RWPE2 (cell line): ENCODE measurements at regions not wholly inside any gene's neighbourhood (a gene's known extent, or its start where the extent isn't known, plus 50 kb on each side); places are given as distances from the start of the nearest gene placed in this dataset.

Experiments
- ATAC-seq: fragments of 200-7000 bp; cut with Tn5 transposase; 3 replicates; pipeline ENCODE4 v1.9.1; 2021; ENCODE audit warnings: low read depth
- DNase-seq: peaks from one replicate; pipeline ENCODE4 v3.0.0-alpha.2; 2020; ENCODE audit warnings: low spot score
- H3K27ac ChIP-seq: fragments of 450-650 bp; 2 replicates; pipeline ENCODE4 v1.5.1; 2017; ENCODE audit warnings: mild to moderate bottlenecking; ENCODE audit not compliant: poor library complexity, severe bottlenecking
- H3K27me3 ChIP-seq: fragments of 250-450 bp; sonication (Bioruptor Pico); 2 replicates; pipeline ENCODE4 v1.5.1; 2021; ENCODE audit warnings: mild to moderate bottlenecking, moderate library complexity; ENCODE audit not compliant: insufficient read depth, poor library complexity, severe bottlenecking
- H3K36me3 ChIP-seq: fragments of 250-450 bp; sonication (Bioruptor Pico); 2 replicates; pipeline ENCODE4 v1.5.1; 2020; ENCODE audit warnings: low read depth, mild to moderate bottlenecking, moderate library complexity
- H3K4me1 ChIP-seq: fragments of 250-450 bp; sonication (Bioruptor Pico); 2 replicates; pipeline ENCODE4 v1.5.1; 2021; ENCODE audit warnings: mild to moderate bottlenecking, moderate library complexity; ENCODE audit not compliant: insufficient read depth, poor library complexity, severe bottlenecking
- H3K4me3 ChIP-seq: fragments of 250-450 bp; sonication (Bioruptor Pico); 2 replicates; pipeline ENCODE4 v1.5.1; 2021; ENCODE audit warnings: mild to moderate bottlenecking, moderate library complexity; ENCODE audit not compliant: severe bottlenecking
- H3K9me3 ChIP-seq: fragments of 250-450 bp; sonication (Bioruptor Pico); 2 replicates; pipeline ENCODE4 v1.5.1; 2021; ENCODE audit warnings: mild to moderate bottlenecking, moderate library complexity; ENCODE audit not compliant: severe bottlenecking
- TF ChIP-seq, protein P1 (sequence below): fragments of 450-650 bp; IDR thresholded peaks from one replicate; pipeline ENCODE4 v1.5.1; 2017; ENCODE audit warnings: mild to moderate bottlenecking, moderate library complexity; ENCODE audit not compliant: poor library complexity, severe bottlenecking

- Histone ChIP-seq H3K36me3 (no peaks in the 10 kb centered on the region), H3K9me3 (no peaks in the 10 kb centered on the region), H3K4me1 (no peaks in the 10 kb centered on the region), H3K27me3 (no peaks in the 10 kb centered on the region), H3K4me3 (no peak overlapping the region), H3K27ac (no peak overlapping the region)
- no peak for ATAC-seq
- no peak for DNase-seq
- TF ChIP-seq, protein P1, sequence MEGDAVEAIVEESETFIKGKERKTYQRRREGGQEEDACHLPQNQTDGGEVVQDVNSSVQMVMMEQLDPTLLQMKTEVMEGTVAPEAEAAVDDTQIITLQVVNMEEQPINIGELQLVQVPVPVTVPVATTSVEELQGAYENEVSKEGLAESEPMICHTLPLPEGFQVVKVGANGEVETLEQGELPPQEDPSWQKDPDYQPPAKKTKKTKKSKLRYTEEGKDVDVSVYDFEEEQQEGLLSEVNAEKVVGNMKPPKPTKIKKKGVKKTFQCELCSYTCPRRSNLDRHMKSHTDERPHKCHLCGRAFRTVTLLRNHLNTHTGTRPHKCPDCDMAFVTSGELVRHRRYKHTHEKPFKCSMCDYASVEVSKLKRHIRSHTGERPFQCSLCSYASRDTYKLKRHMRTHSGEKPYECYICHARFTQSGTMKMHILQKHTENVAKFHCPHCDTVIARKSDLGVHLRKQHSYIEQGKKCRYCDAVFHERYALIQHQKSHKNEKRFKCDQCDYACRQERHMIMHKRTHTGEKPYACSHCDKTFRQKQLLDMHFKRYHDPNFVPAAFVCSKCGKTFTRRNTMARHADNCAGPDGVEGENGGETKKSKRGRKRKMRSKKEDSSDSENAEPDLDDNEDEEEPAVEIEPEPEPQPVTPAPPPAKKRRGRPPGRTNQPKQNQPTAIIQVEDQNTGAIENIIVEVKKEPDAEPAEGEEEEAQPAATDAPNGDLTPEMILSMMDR, result no peak
These were observed 235.7 kb downstream of the HTR1A start for GRCh38 chr5:63726496-63726895.

GRCh38 chr5:63719147-63719546 lies 243.1 kb downstream of the HTR1A start:
- no peaks in the 10 kb centered on the region for H3K27me3 ChIP-seq
- H3K4me1 ChIP-seq, result no peaks in the 10 kb centered on the region

GRCh38 chr5:63700241-63700640 lies 262.0 kb downstream of the HTR1A start:
- no peaks in the 10 kb centered on the region for H3K36me3 ChIP-seq
- no peaks in the 10 kb centered on the region for H3K27me3 ChIP-seq
- DNase-seq, result no peak
- TF ChIP-seq, protein P1, result no peak
- no peak overlapping the region for H3K27ac ChIP-seq
- H3K9me3 ChIP-seq, result no peaks in the 10 kb centered on the region
- no peaks in the 10 kb centered on the region for H3K4me1 ChIP-seq
- H3K4me3 ChIP-seq, result no peak overlapping the region
- no peak for ATAC-seq

More at GRCh38 chr5:63719147-63719546, 243.1 kb downstream of the HTR1A start:
- DNase-seq (no peak), ATAC-seq (no peak)
- Histone ChIP-seq H3K4me3 (no peak overlapping the region), H3K9me3 (no peaks in the 10 kb centered on the region), H3K36me3 (no peaks in the 10 kb centered on the region), H3K27ac (no peak overlapping the region)
- TF ChIP-seq, protein P1, result no peak

DNA sequence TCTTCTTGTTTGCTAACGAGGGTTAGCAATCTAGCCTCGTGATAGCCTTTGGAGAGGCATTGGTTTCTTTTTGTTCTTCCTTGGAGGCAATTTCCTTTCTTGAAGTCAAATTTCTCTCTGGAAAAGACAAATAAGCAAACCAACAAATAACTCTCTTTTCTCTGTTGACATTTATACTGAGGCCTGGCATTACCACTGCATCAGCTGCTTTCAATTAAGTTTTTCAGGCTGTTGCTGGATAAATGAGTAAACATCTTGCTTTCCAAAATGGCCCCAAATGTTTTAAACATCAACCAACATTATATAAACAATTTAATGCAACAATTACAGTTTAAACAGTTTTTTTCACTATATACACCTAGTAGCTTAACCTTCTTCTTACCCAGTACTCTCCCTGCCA lies 264.4 kb downstream of the HTR1A start:
- H3K27ac ChIP-seq, result no peak overlapping the region
- no peak for DNase-seq
- no peaks in the 10 kb centered on the region for H3K36me3 ChIP-seq
- no peaks in the 10 kb centered on the region for H3K9me3 ChIP-seq
- H3K27me3 ChIP-seq, result peaks cover 4% of the 10 kb centered on the region
- H3K4me1 ChIP-seq, result no peaks in the 10 kb centered on the region
- no peak for ATAC-seq
- TF ChIP-seq, protein P1, result no peak
- H3K4me3 ChIP-seq, result no peak overlapping the region

DNA sequence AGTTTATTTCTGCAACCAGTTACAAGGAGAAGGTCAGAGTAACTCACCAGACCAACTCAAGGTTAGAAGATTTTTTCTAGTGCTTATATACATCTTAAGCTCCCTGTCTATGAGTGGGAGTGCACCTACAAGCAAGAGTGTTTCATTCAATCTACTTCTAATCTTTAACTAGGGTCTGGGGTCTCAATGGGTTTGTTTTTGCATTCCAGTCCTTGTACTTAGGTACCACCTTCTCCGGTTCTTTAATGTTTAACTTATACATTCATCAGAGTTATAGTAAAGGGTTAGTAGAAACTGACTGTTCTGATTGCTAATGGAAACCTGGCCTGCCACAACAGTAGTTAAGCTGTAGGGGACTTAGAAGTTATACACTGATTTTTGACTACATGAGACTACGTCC lies 271.7 kb downstream of the HTR1A start:
- peaks cover 17% of the 10 kb centered on the region for H3K27me3 ChIP-seq
- no peaks in the 10 kb centered on the region for H3K4me1 ChIP-seq
- TF ChIP-seq, protein P1, result no peak
- DNase-seq (no peak), ATAC-seq (no peak)
- no peak overlapping the region for H3K27ac ChIP-seq
- no peak overlapping the region for H3K4me3 ChIP-seq
- no peaks in the 10 kb centered on the region for H3K36me3 ChIP-seq
- no peaks in the 10 kb centered on the region for H3K9me3 ChIP-seq
